Spleen (tissue), 7 donors: ENCODE measurements at regions not wholly inside any gene's neighbourhood (a gene's known extent, or its start where the extent isn't known, plus 50 kb on each side); places are given as distances from the start of the nearest gene placed in this dataset.

ENCODE experiments used
- CTCF ChIP-seq, 11 experiments: fragments of 200-600 bp in 7 of 11; fragments of 450-650 bp in 4 of 11; sonication (generic) in 4 of 11; IDR thresholded peaks in 8 of 11; conservative IDR thresholded peaks in 3 of 11; 1 replicate in 7 of 11; 2 replicates in 4 of 11; pipeline versions ENCODE4 v1.4.0 to v1.8.0; 2016 to 2021; ENCODE audit warnings: antibody characterized with exemption in 11 of 11, inconsistent platforms in 4 of 11, mild to moderate bottlenecking in 1 of 11
- POLR2A ChIP-seq, 3 donors: fragments of 450-650 bp; IDR thresholded peaks; one replicate each; pipeline ENCODE4 v1.5.1; 2017; ENCODE audit warnings: antibody characterized with exemption in 3 of 3, mild to moderate bottlenecking in 1 of 3
- POLR2AphosphoS5 ChIP-seq, 3 donors: sonication (generic); formaldehyde crosslinking; IDR thresholded peaks; one replicate each; pipeline ENCODE4 v1.5.1; 2017; ENCODE audit warnings: antibody characterized with exemption in 3 of 3
- donor health status: DM: no; HTN: no; CAD: no; lungs with moderate emphysema.
- donor health status: DM: no; HTN: no; CAD: no.
- donor health status: DM: no; HTN: no; CAD: no.

- peak in 1 of 3 donors; percentile 14 for TF ChIP-seq POLR2AphosphoS5 (IDR thresholded peaks at IDR 0.05)
- no peak for TF ChIP-seq POLR2A (IDR thresholded peaks at IDR 0.05)
- TF ChIP-seq CTCF (IDR thresholded peaks at IDR 0.05 in 8 of 11, conservative IDR thresholded peaks at IDR 0.05 in 3 of 11): peak in 4 of 11 experiments; percentile 10 to 34 (median 24)
Measured at GRCh38 chr14:34053666-34054065, 102.8 kb upstream of the EGLN3 start.
